ENCODE measurements at regions not wholly inside any gene's neighbourhood (a gene's known extent, or its start where the extent isn't known, plus 50 kb on each side); places are given as distances from the start of the nearest gene placed in this dataset.

- no peaks in the 10 kb centered on the region for H3K79me1 ChIP-seq (ENCODE audit: low read depth in 1 of 2, low read length in 2 of 2)
- H3K18ac ChIP-seq (ENCODE audit: low read depth, low read length): no peak overlapping the region
- H2BK120ac ChIP-seq (ENCODE audit: low read depth, low read length): no peak overlapping the region
- H3K56ac ChIP-seq (ENCODE audit: extremely low read depth, insufficient read depth, low read length): no peak overlapping the region
- POLR2A ChIA-PET (ENCODE audit: unreplicated experiment): no interaction called here
- H3K23ac ChIP-seq (ENCODE audit: low read depth, low read length): no peak overlapping the region
- intact Hi-C loops (cut with micrococcal nuclease) (no loop called here), dilution Hi-C loops (cut with HindIII; ENCODE audit: low sequenced_read_pairs, unreplicated experiment) (no loop called here), in situ Hi-C loops (cut with MboI; ENCODE audit: low sequenced_read_pairs) (no loop called here)
- H3K36me3 ChIP-seq (ENCODE audit: control insufficient read depth, insufficient read depth, low read length): no peaks in the 10 kb centered on the region
- no peak overlapping the region for H3K4me2 ChIP-seq (ENCODE audit: low read depth, low read length)
- no peaks in the 10 kb centered on the region for H3K27me3 ChIP-seq (ENCODE audit: control insufficient read depth, insufficient read depth, low read length)
- no peaks in the 10 kb centered on the region; the same call in 1 of the 2 replicates for H3K4me1 ChIP-seq (ENCODE audit: control insufficient read depth, insufficient read depth, low read length)
- H2AFZ ChIP-seq (replicated peaks; ENCODE audit: low read length, poor library complexity): no peak overlapping the region
- no peaks in the 10 kb centered on the region for H3K9me3 ChIP-seq (ENCODE audit: control insufficient read depth, insufficient read depth, low read length)
- no peak overlapping the region for H4K5ac ChIP-seq (ENCODE audit: low read depth, low read length)
- no peak for ATAC-seq (ENCODE audit: low read depth)
- BruUV-seq (replicated peaks): no TSS peak
- no peak overlapping the region for H2BK15ac ChIP-seq (ENCODE audit: low read depth, low read length)
- no peak overlapping the region for H3K4ac ChIP-seq (ENCODE audit: low read depth, low read length)
- no peak overlapping the region for H2AK9ac ChIP-seq (replicated peaks; ENCODE audit: low read depth, low read length, poor library complexity)
- no peaks in the 10 kb centered on the region for H3K9me1 ChIP-seq (ENCODE audit: insufficient read depth, low read length)
- H3K9ac ChIP-seq (ENCODE audit: low read depth, low read length): no peak overlapping the region
- WGBS, 2 experiments (ENCODE audit: extremely low coverage in 2 of 2, insufficient read length in 1 of 2): no CpG with 5 or more reads among the region's 4 CpGs
- H3K4me3 ChIP-seq (ENCODE audit: insufficient read depth, low read depth, low read length): no peak overlapping the region
- DNase-seq: no peak
- H4K8ac ChIP-seq (ENCODE audit: low read depth in 2 of 2, low read length in 2 of 2): no peak overlapping the region
- no peak overlapping the region for H2BK20ac ChIP-seq (ENCODE audit: low read depth, low read length)
- CTCF ChIA-PET: interaction anchor here (2.1 kb wide), 1 partner anchor 10 kb away, joined by 4 read pairs; no protein-coding TSS in a partner anchor
- no peak overlapping the region for H3K14ac ChIP-seq (replicated peaks; ENCODE audit: low read depth, low read length)
- H2AK5ac ChIP-seq (ENCODE audit: low read depth, low read length): no peak overlapping the region
- no peak for TF ChIP-seq SMC3 (IDR thresholded peaks at IDR 0.05; ENCODE audit: low read depth, low read length)
- TF ChIP-seq ELK1 (IDR thresholded peaks at IDR 0.05; ENCODE audit: borderline replicate concordance, low read depth, low read length): no peak
- no peak for TF ChIP-seq MXI1 (IDR thresholded peaks at IDR 0.05; ENCODE audit: borderline replicate concordance, low read depth, low read length)
- TF ChIP-seq CHD1 (IDR thresholded peaks at IDR 0.05; ENCODE audit: low read depth, low read length): no peak
- TF ChIP-seq MAZ (IDR thresholded peaks at IDR 0.05; ENCODE audit: borderline replicate concordance, low read depth, low read length): no peak
- no peak for TF ChIP-seq RCOR1 (IDR thresholded peaks at IDR 0.05; ENCODE audit: insufficient replicate concordance, low read length)
- no peak for TF ChIP-seq RAD21 (IDR thresholded peaks at IDR 0.05; ENCODE audit: low read length)
- TF ChIP-seq POLR2A (IDR thresholded peaks at IDR 0.05; ENCODE audit: low read depth, low read length): no peak
- TF ChIP-seq MAFK (IDR thresholded peaks at IDR 0.05; ENCODE audit: low read depth, low read length): no peak
- TF ChIP-seq RFX5 (IDR thresholded peaks at IDR 0.05; ENCODE audit: low read depth, low read length): no peak
- TF ChIP-seq NFE2L2 (IDR thresholded peaks at IDR 0.05; ENCODE audit: low read depth, low read length): no peak
- no peak for TF ChIP-seq USF2 (IDR thresholded peaks at IDR 0.05; ENCODE audit: low read depth, low read length)
- no peak for TF ChIP-seq FOS (IDR thresholded peaks at IDR 0.05; ENCODE audit: low read depth, low read length)
- H3K27ac ChIP-seq (ENCODE audit: insufficient read depth, low read length): no peak overlapping the region
- no peak overlapping the region for H4K91ac ChIP-seq (ENCODE audit: insufficient read depth, low read depth, low read length)
- H4K20me1 ChIP-seq (ENCODE audit: insufficient read depth, low read length): no peaks in the 10 kb centered on the region
- H2BK5ac ChIP-seq (ENCODE audit: low read depth, low read length, poor library complexity, severe bottlenecking): no peak overlapping the region
Measured at GRCh38 chr4:181604546-181604945, 638.7 kb upstream of the TENM3 start.

Measured in IMR-90 (cell line).